ENCODE measurements at regions not wholly inside any gene's neighbourhood (a gene's known extent, or its start where the extent isn't known, plus 50 kb on each side); places are given as distances from the start of the nearest gene placed in this dataset.
A peak's percentile ranks its signal among the peaks of the same experiment; 100 is the strongest.
"Not testable (repeated sequence)": the region's sequence is repeated elsewhere in the genome, so short reads cannot be mapped to it uniquely, and the experiment has no call there.

GRCh38 chr10:78657163-78657861 is 411.5 kb upstream of the ZMIZ1 start:
- Histone ChIP-seq H3K9ac (ENCODE audit: low read length) (no peak overlapping the region), H3K27me3 (ENCODE audit: control insufficient read depth in 1 of 2, insufficient read depth in 2 of 2, low read length in 2 of 2) (no peaks in the 10 kb centered on the region), H3K4me3 (ENCODE audit: low read depth in 1 of 2, low read length in 2 of 2) (no peak overlapping the region), H3K4me1 (ENCODE audit: insufficient read depth, low read length) (peaks cover 13% of the 10 kb centered on the region), H3K36me3 (ENCODE audit: insufficient read depth, low read length) (no peaks in the 10 kb centered on the region), H3K9me3 (ENCODE audit: low read length) (no peaks in the 10 kb centered on the region), H3K27ac (ENCODE audit: low read depth, low read length) (peak overlapping the region; percentile 43)

- H3K4me3 ChIP-seq (ENCODE audit: low read depth in 1 of 2, low read length in 2 of 2), result no peak overlapping the region
- no peaks in the 10 kb centered on the region for H3K36me3 ChIP-seq (ENCODE audit: insufficient read depth, low read length)
- H3K4me1 ChIP-seq (ENCODE audit: insufficient read depth, low read length), result peaks cover 13% of the 10 kb centered on the region
- H3K27ac ChIP-seq (ENCODE audit: low read depth, low read length), result no peak overlapping the region
- no peaks in the 10 kb centered on the region for H3K9me3 ChIP-seq (ENCODE audit: low read length)
- no peak overlapping the region for H3K9ac ChIP-seq (ENCODE audit: low read length)
- H3K27me3 ChIP-seq (ENCODE audit: control insufficient read depth in 1 of 2, insufficient read depth in 2 of 2, low read length in 2 of 2), result no peaks in the 10 kb centered on the region
Observed at GRCh38 chr10:78657862-78658165, 411.0 kb upstream of the ZMIZ1 start.

GRCh38 chr10:78658645-78659597 is 409.8 kb upstream of the ZMIZ1 start:
- Histone ChIP-seq H3K36me3 (ENCODE audit: insufficient read depth, low read length) (no peaks in the 10 kb centered on the region), H3K4me3 (ENCODE audit: low read depth in 1 of 2, low read length in 2 of 2) (no peak overlapping the region), H3K4me1 (ENCODE audit: insufficient read depth, low read length) (peaks cover 13% of the 10 kb centered on the region), H3K27ac (ENCODE audit: low read depth, low read length) (no peak overlapping the region), H3K9me3 (ENCODE audit: low read length) (no peaks in the 10 kb centered on the region), H3K27me3 (ENCODE audit: control insufficient read depth in 1 of 2, insufficient read depth in 2 of 2, low read length in 2 of 2) (no peaks in the 10 kb centered on the region), H3K9ac (ENCODE audit: low read length) (no peak overlapping the region)

- no peak overlapping the region for H3K27ac ChIP-seq (ENCODE audit: low read depth, low read length)
- H3K36me3 ChIP-seq (ENCODE audit: insufficient read depth, low read length), result no peaks in the 10 kb centered on the region
- no peaks in the 10 kb centered on the region for H3K9me3 ChIP-seq (ENCODE audit: low read length)
- H3K4me1 ChIP-seq (ENCODE audit: insufficient read depth, low read length), result peaks cover 13% of the 10 kb centered on the region
- no peaks in the 10 kb centered on the region for H3K27me3 ChIP-seq (ENCODE audit: control insufficient read depth in 1 of 2, insufficient read depth in 2 of 2, low read length in 2 of 2)
- no peak overlapping the region for H3K4me3 ChIP-seq (ENCODE audit: low read depth in 1 of 2, low read length in 2 of 2)
- H3K9ac ChIP-seq (ENCODE audit: low read length), result no peak overlapping the region
Observed at GRCh38 chr10:78659598-78659967, 409.2 kb upstream of the ZMIZ1 start.

- H3K4me1 ChIP-seq (ENCODE audit: insufficient read depth, low read length), result peaks cover 15% of the 10 kb centered on the region
- no peak overlapping the region for H3K4me3 ChIP-seq (ENCODE audit: low read depth in 1 of 2, low read length in 2 of 2)
- H3K27me3 ChIP-seq (ENCODE audit: control insufficient read depth in 1 of 2, insufficient read depth in 2 of 2, low read length in 2 of 2), result no peaks in the 10 kb centered on the region
- H3K9me3 ChIP-seq (ENCODE audit: low read length), result no peaks in the 10 kb centered on the region
- H3K36me3 ChIP-seq (ENCODE audit: insufficient read depth, low read length), result no peaks in the 10 kb centered on the region
- H3K9ac ChIP-seq (ENCODE audit: low read length), result no peak overlapping the region
- H3K27ac ChIP-seq (ENCODE audit: low read depth, low read length), result no peak overlapping the region
Observed at GRCh38 chr10:78660446-78661106, 408.2 kb upstream of the ZMIZ1 start.

GRCh38 chr10:78663721-78664120 is 405.0 kb upstream of the ZMIZ1 start:
- no peak overlapping the region for H3K27ac ChIP-seq (ENCODE audit: low read depth, low read length)
- H3K4me1 ChIP-seq (ENCODE audit: insufficient read depth, low read length), result peaks cover 6% of the 10 kb centered on the region
- H3K27me3 ChIP-seq (ENCODE audit: control insufficient read depth in 1 of 2, insufficient read depth in 2 of 2, low read length in 2 of 2), result no peaks in the 10 kb centered on the region
- no peaks in the 10 kb centered on the region for H3K36me3 ChIP-seq (ENCODE audit: insufficient read depth, low read length)
- no peaks in the 10 kb centered on the region for H3K9me3 ChIP-seq (ENCODE audit: low read length)
- H3K9ac ChIP-seq (ENCODE audit: low read length), result no peak overlapping the region
- H3K4me3 ChIP-seq (ENCODE audit: low read depth in 1 of 2, low read length in 2 of 2), result no peak overlapping the region

GRCh38 chr10:78664929-78665553 is 403.7 kb upstream of the ZMIZ1 start:
- no peak overlapping the region for H3K27ac ChIP-seq (ENCODE audit: low read depth, low read length)
- no peaks in the 10 kb centered on the region for H3K9me3 ChIP-seq (ENCODE audit: low read length)
- no peak overlapping the region for H3K9ac ChIP-seq (ENCODE audit: low read length)
- H3K36me3 ChIP-seq (ENCODE audit: insufficient read depth, low read length), result no peaks in the 10 kb centered on the region
- H3K27me3 ChIP-seq (ENCODE audit: control insufficient read depth in 1 of 2, insufficient read depth in 2 of 2, low read length in 2 of 2), result no peaks in the 10 kb centered on the region
- H3K4me1 ChIP-seq (ENCODE audit: insufficient read depth, low read length), result peaks cover 6% of the 10 kb centered on the region
- no peak overlapping the region for H3K4me3 ChIP-seq (ENCODE audit: low read depth in 1 of 2, low read length in 2 of 2)

GRCh38 chr10:78672918-78673317 is 395.8 kb upstream of the ZMIZ1 start:
- Histone ChIP-seq H3K9me3 (ENCODE audit: low read length) (no peaks in the 10 kb centered on the region), H3K4me3 (ENCODE audit: low read depth in 1 of 2, low read length in 2 of 2) (no peak overlapping the region), H3K27me3 (ENCODE audit: control insufficient read depth in 1 of 2, insufficient read depth in 2 of 2, low read length in 2 of 2) (no peaks in the 10 kb centered on the region), H3K4me1 (ENCODE audit: insufficient read depth, low read length) (no peaks in the 10 kb centered on the region), H3K27ac (ENCODE audit: low read depth, low read length) (no peak overlapping the region), H3K9ac (ENCODE audit: low read length) (no peak overlapping the region), H3K36me3 (ENCODE audit: insufficient read depth, low read length) (no peaks in the 10 kb centered on the region)

- not testable (repeated sequence) for H3K4me1 ChIP-seq (ENCODE audit: insufficient read depth, low read length); H3K4me3 ChIP-seq (ENCODE audit: low read depth in 1 of 2, low read length in 2 of 2); H3K9me3 ChIP-seq (ENCODE audit: low read length); H3K27me3 ChIP-seq (ENCODE audit: control insufficient read depth in 1 of 2, insufficient read depth in 2 of 2, low read length in 2 of 2); H3K36me3 ChIP-seq (ENCODE audit: insufficient read depth, low read length); H3K27ac ChIP-seq (ENCODE audit: low read depth, low read length); H3K9ac ChIP-seq (ENCODE audit: low read length)
Observed at GRCh38 chr10:78681141-78681540, 387.6 kb upstream of the ZMIZ1 start.

- H3K4me1 ChIP-seq (ENCODE audit: insufficient read depth, low read length); H3K36me3 ChIP-seq (ENCODE audit: insufficient read depth, low read length); H3K9ac ChIP-seq (ENCODE audit: low read length); H3K27ac ChIP-seq (ENCODE audit: low read depth, low read length); H3K4me3 ChIP-seq (ENCODE audit: low read depth in 1 of 2, low read length in 2 of 2); H3K9me3 ChIP-seq (ENCODE audit: low read length); H3K27me3 ChIP-seq (ENCODE audit: control insufficient read depth in 1 of 2, insufficient read depth in 2 of 2, low read length in 2 of 2): not testable (repeated sequence)
Observed at GRCh38 chr10:78681986-78682385, 386.8 kb upstream of the ZMIZ1 start.

GRCh38 chr10:78684947-78685346 is 383.8 kb upstream of the ZMIZ1 start:
- Histone ChIP-seq H3K9ac (ENCODE audit: low read length) (no peak overlapping the region), H3K4me1 (ENCODE audit: insufficient read depth, low read length) (peaks cover 14% of the 10 kb centered on the region), H3K9me3 (ENCODE audit: low read length) (no peaks in the 10 kb centered on the region), H3K4me3 (ENCODE audit: low read depth in 1 of 2, low read length in 2 of 2) (no peak overlapping the region), H3K27ac (ENCODE audit: low read depth, low read length) (no peak overlapping the region), H3K36me3 (ENCODE audit: insufficient read depth, low read length) (no peaks in the 10 kb centered on the region), H3K27me3 (ENCODE audit: control insufficient read depth in 1 of 2, insufficient read depth in 2 of 2, low read length in 2 of 2) (no peaks in the 10 kb centered on the region)
